Amniotic stem cell (primary cell): ENCODE measurements at regions not wholly inside any gene's neighbourhood (a gene's known extent, or its start where the extent isn't known, plus 50 kb on each side); places are given as distances from the start of the nearest gene placed in this dataset.
"Not testable (repeated sequence)": the region's sequence is repeated elsewhere in the genome, so short reads cannot be mapped to it uniquely, and the experiment has no call there.

Source experiments
- DNase-seq: peaks from one replicate; lab custom pipeline; 2025; lab: John Stamatoyannopoulos, UW

DNA sequence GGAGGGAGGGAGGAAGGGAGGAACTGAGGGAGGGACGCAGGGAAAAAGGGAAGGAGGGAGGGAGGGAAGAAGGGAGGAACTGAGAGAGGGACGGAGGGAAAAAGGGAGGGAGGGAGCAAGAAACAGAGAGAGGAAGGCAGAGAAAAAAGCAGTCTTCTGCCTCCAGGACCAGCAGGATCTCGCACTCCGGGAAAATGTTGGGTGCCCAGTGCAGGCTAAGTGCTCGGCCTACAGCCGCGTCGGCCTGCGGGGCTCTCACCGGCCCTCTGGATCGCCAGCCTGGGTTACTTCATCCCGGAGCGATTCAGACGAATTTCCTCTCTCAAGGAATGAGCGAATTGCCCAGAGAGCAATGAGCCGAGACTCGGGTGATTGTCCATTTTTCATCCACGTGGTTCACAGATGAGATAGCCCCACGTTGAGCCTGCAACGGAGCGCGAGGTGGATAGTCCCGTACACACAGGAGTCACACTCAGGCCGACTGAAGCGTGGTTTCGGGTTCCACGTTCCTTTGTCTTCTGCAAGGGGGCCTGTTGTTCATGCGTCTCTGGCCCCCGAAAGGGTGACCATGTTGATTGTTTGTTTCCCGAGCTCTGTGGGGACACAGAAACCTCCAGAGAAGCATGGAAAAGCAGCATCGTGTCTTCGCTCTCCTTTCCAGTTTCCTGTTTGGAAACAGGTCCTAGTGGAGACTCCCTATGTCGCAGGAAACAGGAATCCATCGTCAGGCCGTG lies 1937.1 kb upstream of the DEFB115 start:
- DNase-seq = not testable (repeated sequence)

DNA sequence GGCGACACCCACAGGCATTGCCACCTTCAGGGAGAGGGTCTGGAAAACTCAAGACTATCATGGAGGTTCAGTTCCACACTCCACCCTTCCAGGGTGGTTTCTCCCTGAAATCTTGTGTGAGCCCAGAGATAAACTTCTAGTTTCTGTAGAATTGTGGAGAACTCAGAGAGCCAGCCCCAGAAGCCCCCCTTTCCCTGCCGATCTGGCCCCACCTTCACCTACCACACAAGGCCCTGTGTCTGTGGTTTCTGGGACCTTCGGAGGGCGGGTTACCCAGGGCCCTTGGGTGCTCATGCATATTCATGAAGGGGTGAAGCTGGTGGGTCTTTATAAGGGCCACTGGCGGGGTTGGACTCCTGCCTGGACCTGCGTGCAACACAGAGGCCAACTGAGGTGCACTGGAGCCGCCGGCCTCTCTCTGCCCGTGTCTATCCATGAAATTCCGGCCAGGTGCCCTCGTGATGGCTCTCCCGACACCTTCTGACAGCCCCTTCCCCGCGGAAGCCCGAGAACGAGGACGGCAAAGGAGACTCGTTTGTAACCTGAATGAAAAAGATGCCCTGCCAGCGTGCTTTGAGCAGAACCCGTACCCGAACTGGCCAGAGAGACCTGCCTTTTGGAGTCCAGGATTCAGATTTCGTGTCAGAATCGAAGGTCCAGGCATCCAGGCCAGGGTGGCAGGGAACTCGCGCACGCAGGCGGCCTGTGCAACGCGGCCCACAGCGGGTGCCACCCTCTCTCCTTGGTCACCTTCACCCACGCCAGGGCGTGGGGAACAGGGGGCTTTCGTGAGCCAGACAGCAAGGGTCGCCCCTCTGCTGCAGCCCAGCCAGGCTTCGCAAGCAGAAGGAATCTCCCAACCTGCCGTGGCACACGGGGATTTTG lies 1933.6 kb upstream of the DEFB115 start:
- not testable (repeated sequence) for DNase-seq

DNA sequence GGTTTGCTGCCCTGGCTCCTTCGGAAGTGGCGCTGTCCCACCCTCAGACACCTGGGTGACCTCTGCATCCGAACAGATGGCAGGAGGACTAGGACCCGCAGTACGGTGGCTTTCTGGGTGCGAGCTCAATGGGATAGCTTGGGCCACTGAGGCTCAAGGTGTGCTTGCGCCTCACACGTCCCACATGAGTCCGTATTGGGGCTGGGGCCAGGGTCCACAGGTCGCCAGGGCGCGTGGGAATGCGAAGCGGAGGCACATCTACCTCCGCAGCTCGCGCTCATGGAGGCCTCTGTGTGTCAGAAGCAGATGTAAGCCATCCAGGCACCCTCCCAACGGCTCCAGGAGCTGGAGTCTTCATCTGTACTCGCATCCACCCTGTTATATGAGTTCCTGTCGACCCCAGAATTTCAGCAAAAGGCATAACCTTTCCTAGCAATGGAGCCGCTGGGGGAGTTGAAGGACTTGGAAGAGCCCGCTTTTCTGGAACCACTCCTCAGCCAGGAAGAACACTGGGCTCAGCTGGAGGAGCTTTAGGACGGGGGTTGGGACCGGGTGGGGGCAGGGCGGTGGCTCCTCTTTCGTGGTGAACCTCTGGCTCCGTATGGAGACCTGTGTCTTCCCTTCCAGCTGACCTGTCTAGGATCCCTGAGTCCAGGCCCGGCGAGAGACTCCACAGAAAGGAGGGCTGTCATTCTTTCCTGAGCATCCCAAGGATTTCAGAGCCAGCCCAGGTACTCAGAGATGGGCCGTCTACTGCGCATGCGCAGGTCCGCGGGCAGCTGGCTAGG lies 1932.8 kb upstream of the DEFB115 start:
- not testable (repeated sequence) for DNase-seq

DNA sequence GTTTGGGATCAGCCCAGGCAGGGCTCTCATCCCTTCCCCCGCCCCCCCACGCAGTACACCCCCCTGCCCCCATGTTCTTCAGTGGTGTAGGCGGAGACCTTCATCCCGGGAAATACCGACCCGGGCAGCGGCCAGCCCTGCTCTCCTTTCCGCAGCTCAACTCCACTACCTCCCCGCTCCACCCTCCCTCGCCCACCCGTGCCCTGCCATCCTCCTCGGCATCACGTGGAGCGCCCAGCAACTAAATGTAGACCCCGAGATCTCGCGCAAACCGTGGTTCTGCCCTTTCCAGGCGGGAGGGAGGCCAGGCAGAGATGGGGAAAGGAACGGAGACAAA lies 1932.2 kb upstream of the DEFB115 start:
- DNase-seq = no peak

DNA sequence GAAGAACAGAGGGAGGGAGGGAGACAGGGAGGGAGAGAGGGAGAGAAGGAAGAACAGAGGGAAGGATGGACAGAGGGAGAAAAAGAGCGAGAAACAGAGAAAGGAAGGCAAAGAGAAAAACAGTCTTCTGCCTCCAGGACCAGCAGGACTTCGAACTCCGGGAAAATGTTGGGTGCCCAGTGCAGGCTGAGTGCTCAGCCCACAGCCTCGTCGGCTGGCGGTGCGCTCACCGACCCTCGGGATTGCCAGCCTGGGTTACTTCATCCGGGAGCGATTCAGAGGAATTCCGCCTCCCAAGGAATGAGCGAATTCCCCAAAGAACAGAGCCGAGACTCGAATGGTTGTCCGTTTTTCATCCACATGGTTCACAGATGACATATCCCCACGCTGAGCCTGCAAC lies 1931.7 kb upstream of the DEFB115 start:
- DNase-seq = not testable (repeated sequence)

DNA sequence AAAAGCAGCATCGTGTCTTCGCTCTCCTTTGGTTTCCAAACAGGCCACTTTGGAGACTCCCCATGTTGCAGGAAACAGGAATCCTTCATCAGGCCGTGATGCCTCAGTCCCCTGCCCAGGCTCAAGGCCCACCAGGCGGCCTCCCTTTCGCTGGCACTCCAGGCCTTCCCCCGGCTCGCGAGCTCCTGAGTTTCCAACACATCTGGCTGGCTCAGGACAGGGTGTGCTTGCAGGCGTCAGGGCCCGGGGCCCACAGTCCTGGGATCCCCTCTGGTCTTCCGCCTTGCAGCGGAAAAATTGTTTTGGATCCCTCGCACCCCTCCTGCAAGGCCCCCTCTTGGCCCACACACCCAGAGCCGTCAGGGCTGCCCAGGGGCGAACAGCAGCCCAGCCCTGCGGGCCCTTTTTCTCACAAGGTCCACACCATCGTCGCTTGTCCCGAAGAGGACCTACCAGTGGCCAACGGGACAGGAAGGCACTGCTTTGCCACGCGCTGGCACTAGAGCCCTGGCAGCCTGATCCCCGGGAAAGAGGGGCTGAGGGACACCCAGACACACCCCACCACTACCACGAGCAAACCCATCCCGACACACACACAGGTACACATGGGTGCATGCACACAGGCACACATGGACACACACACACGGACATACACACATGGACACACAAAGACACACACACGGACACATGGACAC lies 1930.9 kb upstream of the DEFB115 start:
- DNase-seq = no peak

DNA sequence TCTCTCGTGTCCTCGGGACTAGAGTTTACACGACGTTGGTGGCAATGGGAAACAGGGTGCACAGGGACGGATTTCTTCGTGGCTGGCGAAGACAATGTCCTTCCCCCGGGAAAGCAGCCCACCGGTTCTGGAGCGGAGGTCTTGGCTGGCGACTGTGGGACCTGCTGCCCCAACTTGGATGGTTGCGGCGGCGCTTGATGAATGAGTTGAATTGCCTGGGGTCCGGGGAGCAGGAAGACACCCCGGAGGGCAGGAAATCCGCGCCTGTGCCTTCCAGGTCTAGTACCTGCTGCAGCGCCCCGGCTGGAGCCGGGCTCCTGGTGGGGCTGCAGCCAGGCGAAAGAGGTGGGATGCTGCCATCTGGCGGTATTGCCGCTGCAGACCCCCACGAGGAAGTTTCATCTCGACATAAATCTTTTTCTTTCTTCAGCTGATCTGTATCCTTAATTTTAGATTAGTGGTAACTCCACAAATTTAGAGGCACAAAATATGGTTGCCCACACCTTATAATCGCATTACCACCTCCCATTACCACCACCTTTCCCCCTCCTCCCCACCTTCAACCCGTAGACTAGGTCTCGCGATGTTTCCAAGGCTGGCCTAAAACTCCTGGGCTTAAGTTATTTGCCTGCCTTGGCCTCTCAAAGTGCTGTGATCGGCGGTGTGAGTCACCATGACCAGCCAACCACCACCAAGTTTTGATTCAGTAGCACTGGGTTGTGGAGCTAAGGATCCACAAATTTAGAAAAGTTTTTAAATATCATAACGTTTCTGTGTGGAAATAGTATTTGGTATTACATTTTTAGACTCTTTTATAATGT lies 1929.7 kb upstream of the DEFB115 start:
- not testable (repeated sequence) for DNase-seq

DNA sequence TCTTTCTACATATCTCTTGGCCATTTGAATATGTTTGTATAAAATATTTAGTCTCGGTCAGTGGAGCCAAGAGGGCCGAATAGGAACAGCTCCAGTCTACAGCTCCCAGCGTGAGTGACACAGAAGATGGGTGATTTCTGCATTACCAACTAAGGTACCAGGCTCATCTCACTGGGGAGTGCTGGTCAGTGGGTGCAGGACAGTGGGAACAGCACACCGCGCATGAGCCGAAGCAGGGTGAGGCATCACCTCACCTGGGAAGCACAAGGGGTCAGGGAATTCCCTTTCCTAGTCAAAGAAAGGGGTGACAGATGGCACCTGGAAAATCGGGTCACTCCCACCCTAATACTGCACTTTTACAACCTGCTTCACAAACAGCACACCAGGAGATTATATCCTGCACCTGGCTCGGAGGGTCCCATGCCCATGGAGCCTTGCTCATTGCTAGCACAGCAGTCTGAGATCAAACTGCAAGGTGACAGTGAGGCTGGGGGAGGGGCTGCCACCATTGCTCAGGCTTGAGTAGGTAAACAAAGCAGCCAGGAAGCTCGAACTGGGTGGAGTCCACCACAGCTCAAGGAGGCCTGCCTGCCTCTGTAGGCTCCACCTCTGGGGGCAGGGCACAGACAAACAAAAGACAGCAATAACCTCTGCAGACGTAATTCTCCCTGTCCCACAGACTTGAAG lies 1926.9 kb upstream of the DEFB115 start:
- not testable (repeated sequence) for DNase-seq

DNA sequence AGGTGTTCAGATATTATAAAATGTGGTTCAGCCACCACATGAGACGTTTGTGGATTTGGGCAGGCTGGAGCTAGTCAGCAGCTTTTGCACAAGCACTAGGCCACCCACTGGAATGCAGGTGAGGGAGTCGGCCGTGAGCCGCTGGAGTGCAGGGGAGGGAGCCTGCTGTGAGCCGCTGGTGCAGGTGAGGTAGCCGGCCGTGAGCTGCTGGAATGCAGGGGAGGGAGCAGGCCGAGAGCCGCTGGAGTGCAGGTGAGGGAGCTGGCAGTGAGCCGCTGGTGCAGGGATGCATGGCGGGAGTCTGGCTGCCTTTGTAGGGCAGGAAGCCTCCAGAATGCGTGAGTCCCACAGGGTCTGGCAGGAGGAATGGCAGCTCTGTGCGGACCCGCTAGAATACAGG lies 1907.6 kb upstream of the DEFB115 start:
- no peak for DNase-seq

DNA sequence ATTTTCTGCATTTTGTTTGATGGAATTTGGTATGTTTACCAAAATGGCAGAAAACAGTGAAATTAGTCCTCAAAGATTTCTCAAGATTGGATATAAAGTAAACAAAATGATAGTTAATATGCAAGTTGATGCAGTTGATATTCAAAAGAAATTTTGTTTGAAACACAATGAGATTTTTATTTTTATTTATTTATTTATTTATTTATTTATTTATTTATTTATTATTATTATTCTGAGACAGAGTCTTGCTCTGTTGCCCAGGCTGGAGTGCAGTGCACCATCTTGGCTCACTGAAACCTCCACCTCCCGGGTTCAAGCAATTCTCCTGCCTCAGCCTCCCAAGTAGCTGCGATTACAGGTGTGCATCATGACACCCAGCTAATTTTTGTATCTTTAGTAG lies 1881.5 kb upstream of the DEFB115 start:
- not testable (repeated sequence) for DNase-seq

DNA sequence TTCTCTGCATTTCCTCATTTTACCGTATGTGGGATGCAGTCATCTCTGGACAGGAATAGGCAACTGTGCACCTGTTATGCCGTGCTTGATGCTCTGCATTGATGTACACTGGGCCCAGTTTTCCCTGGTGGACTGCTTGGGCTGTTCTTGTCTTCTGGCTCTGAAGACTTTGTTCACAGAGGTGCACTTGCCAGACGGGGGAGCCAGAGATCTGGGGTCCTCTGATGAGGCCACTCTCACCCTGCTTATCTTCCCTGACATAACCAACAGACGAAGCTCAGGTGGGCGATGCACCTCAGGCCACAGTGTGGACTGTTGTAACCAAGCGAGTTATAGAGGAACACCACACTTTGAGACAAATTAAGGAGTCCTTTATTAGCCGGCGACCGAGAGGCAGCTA lies 1864.6 kb upstream of the DEFB115 start:
- not testable (repeated sequence) for DNase-seq

DNA sequence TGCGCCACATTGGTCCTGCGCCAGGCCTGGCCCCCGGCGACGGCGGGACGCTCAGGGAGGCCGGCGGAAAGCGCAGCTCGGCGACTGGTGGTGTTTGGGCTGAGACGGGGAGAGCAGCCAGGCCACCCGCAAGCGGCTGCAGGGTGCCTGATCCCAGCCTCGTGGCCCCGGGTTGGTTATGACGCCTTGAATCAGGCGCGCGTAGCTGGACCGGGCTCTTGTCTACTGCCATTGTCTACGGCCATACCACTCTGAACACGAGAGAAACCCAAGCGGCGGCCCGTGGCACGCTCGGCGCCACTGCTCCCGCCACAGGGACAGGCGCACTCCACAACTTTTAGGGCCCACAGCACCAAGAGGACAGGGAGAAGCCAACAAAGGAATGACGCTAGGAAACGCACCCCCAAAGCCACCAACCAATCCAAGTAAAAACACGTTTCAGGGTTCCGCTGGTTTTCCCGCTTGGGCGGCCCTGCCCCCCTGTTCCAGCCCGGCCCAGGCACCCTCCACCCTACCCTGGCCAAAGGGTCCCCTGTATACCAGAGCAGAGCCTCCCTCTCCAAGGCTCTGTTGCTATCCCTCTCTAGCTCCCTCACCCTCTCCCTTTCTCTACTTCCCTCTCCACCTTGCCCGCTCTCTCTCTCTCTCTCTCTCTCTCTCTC lies 1849.3 kb upstream of the DEFB115 start:
- no peak for DNase-seq

DNA sequence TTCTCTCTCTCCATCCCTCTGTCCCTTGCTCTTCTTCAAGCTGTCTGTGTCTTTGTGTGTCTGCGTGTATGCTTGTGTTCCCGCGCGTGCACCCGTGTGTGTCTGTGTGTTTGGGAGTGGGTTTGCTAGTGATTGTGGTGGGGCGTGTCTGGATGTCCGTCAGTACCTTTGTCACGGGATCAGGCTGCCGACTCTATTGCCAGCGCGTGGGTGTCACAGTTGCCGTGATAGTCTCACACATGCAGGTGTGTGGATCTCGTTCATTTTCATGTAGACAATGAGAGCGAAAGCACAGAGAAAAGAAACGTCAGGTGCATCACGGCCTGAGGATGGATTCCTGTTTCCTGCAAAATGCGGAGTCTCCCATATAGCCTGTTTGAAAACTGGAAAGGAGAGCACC lies 1848.8 kb upstream of the DEFB115 start:
- not testable (repeated sequence) for DNase-seq

DNA sequence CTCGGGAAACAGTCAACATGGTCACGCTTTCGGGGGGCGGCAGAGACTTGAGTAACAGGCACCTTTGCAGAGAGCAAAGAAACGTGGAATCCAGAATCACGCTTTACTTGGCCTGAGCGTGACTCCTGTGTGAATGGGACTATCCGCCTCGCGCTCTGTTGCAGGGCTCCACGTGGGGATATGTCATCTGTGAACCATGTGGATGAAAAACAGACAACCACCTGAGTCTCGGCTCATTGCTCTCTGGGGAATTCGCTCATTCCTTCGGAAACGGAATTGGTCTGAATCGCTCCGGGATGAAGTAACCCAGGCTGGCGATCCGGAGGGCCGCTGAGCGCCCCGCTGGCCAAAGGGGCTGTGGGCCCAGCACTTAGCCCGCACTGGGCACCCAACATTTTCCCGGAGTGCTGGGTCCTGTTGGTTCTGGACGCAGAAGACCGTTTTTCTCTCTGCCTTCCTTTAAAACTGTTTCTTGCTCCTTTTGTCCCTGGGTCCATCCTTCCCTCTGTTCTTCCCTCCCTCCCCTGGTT lies 1848.2 kb upstream of the DEFB115 start:
- DNase-seq = not testable (repeated sequence)

DNA sequence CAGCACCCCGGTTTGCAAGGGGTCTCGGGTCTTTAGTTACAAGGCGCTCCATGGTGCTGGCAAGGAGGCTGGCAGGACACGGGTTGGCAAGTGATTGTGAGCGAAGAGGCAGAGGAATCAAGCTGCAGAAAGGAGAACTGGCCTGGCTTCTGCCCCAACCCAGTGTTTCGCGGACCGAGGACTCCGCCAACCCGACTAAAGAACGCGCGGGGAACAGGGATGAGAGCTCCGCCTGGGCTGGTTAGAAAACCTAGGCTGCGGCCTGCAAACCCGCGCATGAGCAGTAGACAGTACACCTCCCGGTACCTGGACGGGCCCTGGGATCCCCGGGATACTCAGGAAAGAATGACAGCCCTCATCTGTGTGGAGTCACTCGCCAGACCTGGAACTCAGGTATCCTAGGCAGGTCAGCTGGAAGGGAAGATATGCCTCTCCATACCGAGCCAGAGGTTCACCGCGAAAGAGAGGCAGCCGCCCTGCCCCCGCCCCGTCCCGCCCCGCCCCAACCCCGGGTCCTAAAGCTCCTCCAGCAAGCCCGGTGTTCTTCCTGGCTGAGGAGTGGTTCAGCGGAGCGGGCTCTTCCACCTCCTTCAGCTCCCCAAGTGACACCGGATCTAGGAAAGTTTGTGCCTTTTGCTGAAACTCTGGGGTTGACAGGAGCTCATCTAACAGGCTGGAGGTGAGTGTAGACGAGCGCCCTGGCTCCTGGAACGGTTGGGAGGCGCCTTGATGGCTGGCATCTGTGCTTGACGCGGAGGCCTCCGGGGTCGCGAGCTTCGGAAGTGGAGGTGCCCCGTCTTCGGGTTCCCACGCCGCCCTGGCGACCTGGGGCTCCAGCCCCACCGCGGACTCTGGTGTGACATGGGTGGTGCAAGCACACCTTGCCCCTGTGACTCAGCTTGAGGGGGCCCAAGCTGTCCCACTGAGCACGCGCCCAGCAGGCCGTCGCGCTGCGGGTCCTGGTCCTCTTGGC lies 1847.3 kb upstream of the DEFB115 start:
- DNase-seq = no peak

DNA sequence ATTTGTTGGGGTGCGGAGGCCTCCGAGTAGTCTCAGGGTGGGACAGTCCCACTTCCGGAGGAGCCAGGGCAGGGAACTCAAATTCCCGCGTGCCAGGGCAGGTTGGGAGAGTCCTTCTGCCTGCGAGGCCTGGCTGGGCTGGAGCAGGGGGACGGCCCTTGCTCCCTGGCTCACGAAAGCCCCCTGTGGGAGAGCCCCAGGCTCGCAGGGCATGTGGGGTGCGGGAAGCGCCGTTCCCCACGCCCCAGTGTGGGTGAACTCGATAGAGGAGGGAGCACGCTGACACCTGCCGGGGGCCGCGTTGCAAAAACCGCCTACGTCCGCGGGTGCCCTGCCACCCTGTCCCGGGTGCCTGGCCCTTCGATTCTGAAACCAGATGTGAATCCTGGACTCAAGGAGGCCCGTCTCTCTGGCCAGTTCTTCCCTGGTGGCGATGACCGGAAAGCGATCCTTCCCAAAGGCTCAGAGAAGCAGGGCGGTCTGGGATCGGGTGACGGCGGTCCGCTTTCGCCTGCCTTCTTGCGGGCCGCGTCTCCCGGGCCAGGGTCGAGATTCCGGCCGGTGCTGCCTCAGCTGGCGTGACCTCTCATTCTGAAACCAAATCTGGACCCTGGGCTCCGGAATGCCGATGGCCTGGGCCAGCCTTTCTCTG lies 1846.5 kb upstream of the DEFB115 start:
- DNase-seq = no peak

DNA sequence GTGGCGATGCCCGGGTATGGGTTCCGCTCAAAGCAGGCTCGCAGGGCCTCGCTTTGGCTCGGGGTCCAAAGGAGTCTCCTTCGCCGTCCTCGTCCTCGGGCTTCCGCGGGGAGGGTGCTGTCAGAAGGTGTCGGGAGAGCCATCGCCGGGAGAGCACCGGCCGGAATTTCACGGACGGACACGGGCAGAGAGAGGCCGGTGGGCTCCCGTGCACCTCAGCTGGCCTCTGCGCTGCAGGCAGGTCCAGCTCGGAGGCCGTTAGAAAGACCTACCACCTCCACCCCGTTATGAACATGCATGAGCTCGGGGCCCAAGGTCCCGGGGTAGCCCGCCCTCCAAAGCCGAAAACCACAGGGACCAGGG lies 1846.0 kb upstream of the DEFB115 start:
- DNase-seq = not testable (repeated sequence)

DNA sequence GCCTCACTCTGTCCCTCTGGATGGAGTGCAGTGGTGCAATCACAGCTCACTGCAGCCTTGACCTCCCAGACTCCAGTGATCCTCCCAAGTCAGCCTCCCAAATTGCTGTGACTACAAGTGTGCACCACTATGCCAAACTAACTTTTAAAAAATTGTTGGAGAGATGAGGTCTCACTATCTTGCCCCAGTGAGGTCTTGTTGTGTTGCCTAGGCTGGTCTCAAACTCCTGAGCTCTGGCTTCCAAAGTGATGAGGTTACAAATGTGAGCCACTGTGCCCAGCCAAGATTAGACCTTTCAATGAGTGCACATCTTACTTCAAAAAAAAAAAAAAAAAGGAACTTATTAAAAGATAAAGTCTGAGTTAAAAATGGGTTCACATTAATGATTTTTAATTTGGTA lies 1838.1 kb upstream of the DEFB115 start:
- DNase-seq = no peak
